Muscle layer of duodenum (tissue), 2 donors: ENCODE measurements at regions not wholly inside any gene's neighbourhood (a gene's known extent, or its start where the extent isn't known, plus 50 kb on each side); places are given as distances from the start of the nearest gene placed in this dataset.
"Not testable (repeated sequence)": the region's sequence is repeated elsewhere in the genome, so short reads cannot be mapped to it uniquely, and the experiment has no call there.

Source experiments
- H3K27ac ChIP-seq: one replicate; pipeline ENCODE4 v1.7.0; 2013; ENCODE audit warnings: mild to moderate bottlenecking, low read length
- H3K27me3 ChIP-seq: one replicate; pipeline ENCODE4 v1.7.0; 2013; ENCODE audit warnings: low read depth, mild to moderate bottlenecking, control low read depth, low read length
- H3K36me3 ChIP-seq, 2 donors: one replicate each; pipeline ENCODE4 v1.7.0; 2013; ENCODE audit warnings: low read length in 2 of 2, control low read depth in 1 of 2, mild to moderate bottlenecking in 1 of 2; ENCODE audit not compliant: insufficient read depth in 2 of 2, control insufficient read depth in 1 of 2
- H3K4me1 ChIP-seq, 2 donors: one replicate each; pipeline ENCODE4 v1.7.0; 2013; ENCODE audit warnings: low read length in 2 of 2, mild to moderate bottlenecking in 2 of 2, control low read depth in 1 of 2, moderate library complexity in 1 of 2; ENCODE audit not compliant: insufficient read depth in 2 of 2, control insufficient read depth in 1 of 2
- H3K4me3 ChIP-seq, 2 donors: one replicate each; pipeline ENCODE4 v1.7.0; 2013; ENCODE audit warnings: low read length in 2 of 2, low read depth in 1 of 2, mild to moderate bottlenecking in 1 of 2
- H3K9me3 ChIP-seq, 2 donors: one replicate each; pipeline ENCODE4 v1.7.0; 2013; ENCODE audit warnings: low read length in 2 of 2, control low read depth in 1 of 2, mild to moderate bottlenecking in 1 of 2; ENCODE audit not compliant: control insufficient read depth in 1 of 2
- donor health status: healthy.

- Histone ChIP-seq H3K9me3 (no peaks in the 10 kb centered on the region), H3K27me3 (no peaks in the 10 kb centered on the region), H3K36me3 (no peaks in the 10 kb centered on the region), H3K4me1 (peaks cover 0 to 13% of the 10 kb centered on the region in 2 donors), H3K27ac (no peak overlapping the region), H3K4me3 (no peak overlapping the region)
Measured at GRCh38 chr3:118504906-118505305, 529.7 kb downstream of the IGSF11 start.

- Histone ChIP-seq H3K4me3 (no peak overlapping the region), H3K36me3 (no peaks in the 10 kb centered on the region), H3K4me1 (peaks cover 0 to 11% of the 10 kb centered on the region in 2 donors), H3K27me3 (no peaks in the 10 kb centered on the region), H3K27ac (no peak overlapping the region), H3K9me3 (no peaks in the 10 kb centered on the region)
Measured at GRCh38 chr3:118505784-118506183, 528.9 kb downstream of the IGSF11 start.

GRCh38 chr3:118511402-118511801, 523.2 kb downstream of the IGSF11 start:
- no peaks in the 10 kb centered on the region for H3K9me3 ChIP-seq
- H3K27me3 ChIP-seq, result no peaks in the 10 kb centered on the region
- no peak overlapping the region for H3K4me3 ChIP-seq
- H3K4me1 ChIP-seq, result no peaks in the 10 kb centered on the region
- no peaks in the 10 kb centered on the region for H3K36me3 ChIP-seq
- H3K27ac ChIP-seq, result no peak overlapping the region

GRCh38 chr3:118512301-118512700, 522.3 kb downstream of the IGSF11 start:
- no peaks in the 10 kb centered on the region for H3K36me3 ChIP-seq
- H3K4me3 ChIP-seq, result no peak overlapping the region

GRCh38 chr3:118525077-118525476, 509.6 kb downstream of the IGSF11 start:
- Histone ChIP-seq H3K9me3 (no peaks in the 10 kb centered on the region), H3K4me3 (no peak overlapping the region), H3K27ac (no peak overlapping the region), H3K36me3 (no peaks in the 10 kb centered on the region), H3K4me1 (no peaks in the 10 kb centered on the region), H3K27me3 (no peaks in the 10 kb centered on the region)

More at GRCh38 chr3:118512301-118512700, 522.3 kb downstream of the IGSF11 start:
- no peaks in the 10 kb centered on the region for H3K27me3 ChIP-seq
- no peak overlapping the region for H3K27ac ChIP-seq
- no peaks in the 10 kb centered on the region for H3K9me3 ChIP-seq
- H3K4me1 ChIP-seq, result no peaks in the 10 kb centered on the region

GRCh38 chr3:118526758-118527513, 507.7 kb downstream of the IGSF11 start:
- no peaks in the 10 kb centered on the region for H3K36me3 ChIP-seq

GRCh38 chr3:118527514-118528044, 507.1 kb downstream of the IGSF11 start:
- H3K4me1 ChIP-seq, result no peaks in the 10 kb centered on the region
- no peaks in the 10 kb centered on the region for H3K27me3 ChIP-seq
- H3K9me3 ChIP-seq, result no peaks in the 10 kb centered on the region
- no peak overlapping the region for H3K27ac ChIP-seq
- H3K4me3 ChIP-seq, result no peak overlapping the region
- H3K36me3 ChIP-seq, result no peaks in the 10 kb centered on the region

More at GRCh38 chr3:118526758-118527513, 507.7 kb downstream of the IGSF11 start:
- no peaks in the 10 kb centered on the region for H3K9me3 ChIP-seq
- no peak overlapping the region for H3K27ac ChIP-seq
- no peaks in the 10 kb centered on the region for H3K4me1 ChIP-seq
- H3K4me3 ChIP-seq, result no peak overlapping the region
- H3K27me3 ChIP-seq, result no peaks in the 10 kb centered on the region

DNA sequence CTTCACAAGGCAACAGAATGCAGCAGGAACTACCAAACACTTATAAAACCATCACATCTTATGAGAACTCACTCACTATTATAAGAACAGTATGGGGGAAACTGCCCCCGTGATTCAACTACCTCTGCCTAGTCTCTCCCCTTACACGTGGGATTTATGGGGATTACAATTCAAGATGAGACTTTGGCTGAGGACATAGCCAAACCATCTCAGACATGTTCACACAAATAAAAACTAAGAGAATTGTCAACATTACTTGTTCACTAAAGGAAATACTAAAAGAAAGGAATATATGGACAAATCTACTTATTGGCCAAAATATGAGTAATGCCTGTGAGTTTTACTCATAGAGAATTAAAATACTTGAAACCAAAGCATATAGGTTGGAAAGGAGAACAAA, 505.1 kb downstream of the IGSF11 start:
- Histone ChIP-seq H3K27ac (no peak overlapping the region), H3K4me1 (no peaks in the 10 kb centered on the region)

GRCh38 chr3:118530350-118530922, 504.2 kb downstream of the IGSF11 start:
- no peaks in the 10 kb centered on the region for H3K27me3 ChIP-seq
- H3K27ac ChIP-seq, result no peak overlapping the region
- no peaks in the 10 kb centered on the region for H3K36me3 ChIP-seq
- no peaks in the 10 kb centered on the region for H3K9me3 ChIP-seq
- no peaks in the 10 kb centered on the region for H3K4me1 ChIP-seq
- no peak overlapping the region for H3K4me3 ChIP-seq

More for the DNA sequence above, 505.1 kb downstream of the IGSF11 start:
- no peaks in the 10 kb centered on the region for H3K9me3 ChIP-seq
- no peak overlapping the region for H3K4me3 ChIP-seq
- H3K36me3 ChIP-seq, result no peaks in the 10 kb centered on the region
- H3K27me3 ChIP-seq, result no peaks in the 10 kb centered on the region

GRCh38 chr3:118530927-118531356, 503.7 kb downstream of the IGSF11 start:
- not testable (repeated sequence) for H3K27ac ChIP-seq, H3K27me3 ChIP-seq, H3K36me3 ChIP-seq, H3K4me3 ChIP-seq, H3K9me3 ChIP-seq, H3K4me1 ChIP-seq

DNA sequence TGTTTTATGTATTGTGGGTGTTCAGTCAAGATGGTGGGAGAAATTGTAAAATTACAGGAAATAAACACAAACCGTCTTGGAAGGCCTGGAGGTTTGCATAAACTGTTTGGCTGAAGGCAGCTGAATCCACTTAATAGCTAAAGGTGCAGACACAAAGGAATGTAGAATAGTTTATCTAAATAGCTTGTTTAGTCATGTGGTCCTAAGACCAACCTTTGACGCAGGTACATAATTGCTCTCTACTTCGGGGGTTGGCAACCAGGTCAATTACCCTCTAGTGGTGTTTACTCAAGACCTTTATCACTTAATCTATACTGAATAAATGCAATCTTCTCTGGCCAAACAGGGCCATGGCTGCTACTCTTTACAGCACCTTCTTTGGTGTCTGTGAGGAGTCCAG, 502.8 kb downstream of the IGSF11 start:
- Histone ChIP-seq H3K36me3 (no peaks in the 10 kb centered on the region), H3K4me3 (no peak overlapping the region), H3K4me1 (no peaks in the 10 kb centered on the region), H3K27me3 (no peaks in the 10 kb centered on the region), H3K27ac (no peak overlapping the region), H3K9me3 (no peaks in the 10 kb centered on the region)
